SK-N-SH treated with all-trans-retinoic acid at 6 μM for 48 hours (cell line): ENCODE measurements at regions not wholly inside any gene's neighbourhood (a gene's known extent, or its start where the extent isn't known, plus 50 kb on each side); places are given as distances from the start of the nearest gene placed in this dataset.

ENCODE experiments used
- ATAC-seq: fragments of 200-7000 bp; cut with Tn5 transposase; 3 replicates; pipeline ENCODE4 v1.9.1; 2020; ENCODE audit warnings: mild to moderate bottlenecking, moderate library complexity
- ARNTL ChIP-seq: fragments of 450-650 bp; formaldehyde crosslinking; IDR thresholded peaks from 2 replicates; pipeline ENCODE4 v1.5.0; 2020; ENCODE audit warnings: low read depth, mild to moderate bottlenecking, moderate library complexity, borderline replicate concordance
- BACH2 ChIP-seq: fragments of 250-450 bp; sonication (Bioruptor Pico); IDR thresholded peaks from 2 replicates; pipeline ENCODE4 v1.9.0; 2021; ENCODE audit warnings: mild to moderate bottlenecking, borderline replicate concordance
- CSDC2 ChIP-seq: fragments of 250-450 bp; sonication (Bioruptor Pico); IDR thresholded peaks from 2 replicates; pipeline ENCODE4 v1.5.0; 2020; ENCODE audit warnings: mild to moderate bottlenecking, moderate library complexity
- ESRRG ChIP-seq: fragments of 250-450 bp; sonication (Bioruptor Pico); IDR thresholded peaks from 2 replicates; pipeline ENCODE4 v1.6.1; 2021; ENCODE audit warnings: mild to moderate bottlenecking
- GLIS3 ChIP-seq: fragments of 250-450 bp; sonication (Bioruptor Pico); IDR thresholded peaks from 2 replicates; pipeline ENCODE4 v1.5.0; 2020; ENCODE audit warnings: mild to moderate bottlenecking, moderate library complexity
- ISL1 ChIP-seq: fragments of 250-450 bp; sonication (Bioruptor Pico); IDR thresholded peaks from 2 replicates; pipeline ENCODE4 v2.1.2; 2022; ENCODE audit warnings: mild to moderate bottlenecking, moderate library complexity
- OSR1 ChIP-seq: fragments of 250-450 bp; sonication (Bioruptor Pico); IDR thresholded peaks from 2 replicates; pipeline ENCODE4 v1.8.0; 2022; ENCODE audit warnings: moderate library complexity, mild to moderate bottlenecking, inconsistent platforms
- PPARA ChIP-seq: fragments of 250-450 bp; sonication (Bioruptor Pico); IDR thresholded peaks from 2 replicates; pipeline ENCODE4 v1.5.0; 2020; ENCODE audit warnings: mild to moderate bottlenecking, borderline replicate concordance
- RARB ChIP-seq: fragments of 250-450 bp; sonication (Bioruptor Pico); IDR thresholded peaks from 2 replicates; pipeline ENCODE4 v1.8.0; 2021; ENCODE audit warnings: mild to moderate bottlenecking, moderate library complexity
- SNAI2 ChIP-seq: fragments of 250-450 bp; sonication (Bioruptor Pico); IDR thresholded peaks from 2 replicates; pipeline ENCODE4 v1.5.0; 2020; ENCODE audit warnings: mild to moderate bottlenecking, moderate library complexity
- TCF4 ChIP-seq: fragments of 250-450 bp; sonication (Bioruptor Pico); IDR thresholded peaks from 2 replicates; pipeline ENCODE4 v1.8.0; 2021; ENCODE audit warnings: mild to moderate bottlenecking, moderate library complexity, borderline replicate concordance
- TOX ChIP-seq: fragments of 250-450 bp; sonication (Bioruptor Pico); IDR thresholded peaks from 2 replicates; pipeline ENCODE4 v1.8.0; 2021; ENCODE audit warnings: mild to moderate bottlenecking, moderate library complexity, borderline replicate concordance
- ZC3H10 ChIP-seq: fragments of 250-450 bp; sonication (Bioruptor Pico); IDR thresholded peaks from 2 replicates; pipeline ENCODE4 v1.5.1; 2021; ENCODE audit warnings: mild to moderate bottlenecking, moderate library complexity
- ZFP3 ChIP-seq: fragments of 250-450 bp; sonication (Bioruptor Pico); IDR thresholded peaks from 2 replicates; pipeline ENCODE4 v1.5.0; 2020; ENCODE audit warnings: mild to moderate bottlenecking, moderate library complexity
- ZFP30 ChIP-seq: fragments of 450-650 bp; formaldehyde crosslinking; IDR thresholded peaks from 2 replicates; pipeline ENCODE4 v1.5.0; 2022; ENCODE audit warnings: mild to moderate bottlenecking, moderate library complexity
- ZNF565 ChIP-seq: fragments of 450-650 bp; formaldehyde crosslinking; conservative IDR thresholded peaks from 2 replicates; pipeline ENCODE4 v1.5.0; 2020; ENCODE audit warnings: low read depth, mild to moderate bottlenecking, moderate library complexity
- ZNF8 ChIP-seq: fragments of 450-650 bp; formaldehyde crosslinking; IDR thresholded peaks from 2 replicates; pipeline ENCODE4 v1.5.0; 2020; ENCODE audit warnings: mild to moderate bottlenecking, moderate library complexity
- TF ChIP-seq, protein P1 (sequence below): fragments of 250-450 bp; sonication (Bioruptor Pico); IDR thresholded peaks from 2 replicates; pipeline ENCODE4 v1.8.0; 2020; ENCODE audit warnings: mild to moderate bottlenecking, moderate library complexity, borderline replicate concordance
- TF ChIP-seq, protein P2 (sequence below): fragments of 250-450 bp; sonication (Bioruptor Pico); IDR thresholded peaks from 2 replicates; pipeline ENCODE4 v1.8.0; 2021; ENCODE audit warnings: low read depth, mild to moderate bottlenecking, moderate library complexity, borderline replicate concordance
- TF ChIP-seq, protein P3 (sequence below): fragments of 250-450 bp; sonication (Bioruptor Pico); IDR thresholded peaks from 2 replicates; pipeline ENCODE4 v1.5.1; 2021; ENCODE audit warnings: mild to moderate bottlenecking, moderate library complexity
- TF ChIP-seq, protein P4 (sequence below): fragments of 250-450 bp; sonication (Bioruptor Pico); IDR thresholded peaks from 2 replicates; pipeline ENCODE4 v1.5.0; 2020; ENCODE audit warnings: mild to moderate bottlenecking, moderate library complexity
- TF ChIP-seq, protein P5 (sequence below): fragments of 250-450 bp; sonication (Bioruptor Pico); IDR thresholded peaks from 2 replicates; pipeline ENCODE4 v1.5.1; 2020; ENCODE audit warnings: low read depth, mild to moderate bottlenecking, moderate library complexity

DNA sequence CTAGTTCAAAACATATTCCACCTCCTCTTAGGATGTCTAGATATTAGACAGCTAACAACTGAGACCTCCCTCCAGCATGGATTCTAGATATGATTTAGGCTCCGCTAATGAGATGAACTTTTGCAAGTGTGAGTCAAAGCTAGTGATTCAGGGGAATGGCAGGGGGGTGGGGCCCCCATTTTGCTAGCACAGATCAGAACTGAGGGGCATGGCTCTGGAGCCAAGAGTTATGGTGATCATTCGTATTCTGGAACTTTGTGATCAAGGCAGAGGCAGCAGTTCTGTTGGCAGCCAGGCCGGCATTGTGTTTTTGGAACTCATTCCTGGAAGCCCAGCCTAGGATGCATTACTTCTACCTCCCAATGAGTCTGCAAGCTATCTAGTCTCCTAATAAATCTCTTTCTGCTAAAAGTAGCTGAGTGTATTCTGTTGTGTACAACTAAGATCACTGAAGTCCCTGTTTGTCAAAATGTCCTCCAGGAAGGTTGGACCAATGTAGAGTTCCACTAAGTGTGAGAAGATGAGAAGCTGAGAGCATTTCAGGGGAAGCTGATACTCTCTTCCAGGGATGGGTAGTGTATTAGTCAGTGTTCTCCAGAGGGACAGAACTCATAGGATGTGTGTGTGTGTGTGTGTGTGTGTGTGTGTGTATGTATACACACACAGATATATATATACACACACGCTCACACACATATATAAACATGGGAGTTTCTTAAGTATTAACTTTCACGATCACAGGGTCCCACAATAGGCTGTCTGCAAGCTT, 312.7 kb downstream of the TLE3 start:
- TF ChIP-seq OSR1 (no peak), ZFP30 (CRISPR knock-in tag) (no peak), ZC3H10 (CRISPR knock-in tag) (no peak), ARNTL (CRISPR knock-in tag) (no peak), CSDC2 (CRISPR knock-in tag) (no peak)
- TF ChIP-seq, protein P1, sequence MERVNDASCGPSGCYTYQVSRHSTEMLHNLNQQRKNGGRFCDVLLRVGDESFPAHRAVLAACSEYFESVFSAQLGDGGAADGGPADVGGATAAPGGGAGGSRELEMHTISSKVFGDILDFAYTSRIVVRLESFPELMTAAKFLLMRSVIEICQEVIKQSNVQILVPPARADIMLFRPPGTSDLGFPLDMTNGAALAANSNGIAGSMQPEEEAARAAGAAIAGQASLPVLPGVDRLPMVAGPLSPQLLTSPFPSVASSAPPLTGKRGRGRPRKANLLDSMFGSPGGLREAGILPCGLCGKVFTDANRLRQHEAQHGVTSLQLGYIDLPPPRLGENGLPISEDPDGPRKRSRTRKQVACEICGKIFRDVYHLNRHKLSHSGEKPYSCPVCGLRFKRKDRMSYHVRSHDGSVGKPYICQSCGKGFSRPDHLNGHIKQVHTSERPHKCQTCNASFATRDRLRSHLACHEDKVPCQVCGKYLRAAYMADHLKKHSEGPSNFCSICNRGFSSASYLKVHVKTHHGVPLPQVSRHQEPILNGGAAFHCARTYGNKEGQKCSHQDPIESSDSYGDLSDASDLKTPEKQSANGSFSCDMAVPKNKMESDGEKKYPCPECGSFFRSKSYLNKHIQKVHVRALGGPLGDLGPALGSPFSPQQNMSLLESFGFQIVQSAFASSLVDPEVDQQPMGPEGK, result no peak
- ATAC-seq, result peak; percentile 25; the same call in 2 of the 3 replicates

DNA sequence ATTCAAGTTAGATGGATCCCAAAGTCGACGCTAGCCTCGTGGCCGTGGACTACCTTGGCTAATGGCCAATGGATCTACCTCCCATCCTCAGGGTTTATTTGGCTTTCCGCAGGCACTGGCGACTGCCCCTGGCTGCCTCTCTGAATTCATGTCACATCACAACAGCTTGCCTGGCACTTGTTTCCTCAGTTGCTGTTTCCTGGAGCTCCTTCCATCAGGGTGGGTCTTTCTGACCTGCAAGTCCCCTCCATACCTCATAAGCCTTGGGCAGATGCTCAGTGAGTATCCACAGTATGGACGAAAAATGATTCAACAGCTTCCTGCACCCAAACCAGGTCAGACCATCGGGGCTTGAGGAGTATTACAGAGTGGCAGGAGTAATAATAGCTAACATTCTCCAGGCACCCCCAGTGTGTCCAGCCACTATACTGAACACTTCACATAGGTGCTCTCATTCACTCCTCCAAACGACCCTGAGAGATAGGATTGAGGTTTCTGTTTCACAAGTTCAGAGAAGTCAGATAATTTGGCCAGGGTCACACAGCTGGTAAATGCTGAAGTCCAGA, 311.5 kb downstream of the TLE3 start:
- TF ChIP-seq, protein P2, sequence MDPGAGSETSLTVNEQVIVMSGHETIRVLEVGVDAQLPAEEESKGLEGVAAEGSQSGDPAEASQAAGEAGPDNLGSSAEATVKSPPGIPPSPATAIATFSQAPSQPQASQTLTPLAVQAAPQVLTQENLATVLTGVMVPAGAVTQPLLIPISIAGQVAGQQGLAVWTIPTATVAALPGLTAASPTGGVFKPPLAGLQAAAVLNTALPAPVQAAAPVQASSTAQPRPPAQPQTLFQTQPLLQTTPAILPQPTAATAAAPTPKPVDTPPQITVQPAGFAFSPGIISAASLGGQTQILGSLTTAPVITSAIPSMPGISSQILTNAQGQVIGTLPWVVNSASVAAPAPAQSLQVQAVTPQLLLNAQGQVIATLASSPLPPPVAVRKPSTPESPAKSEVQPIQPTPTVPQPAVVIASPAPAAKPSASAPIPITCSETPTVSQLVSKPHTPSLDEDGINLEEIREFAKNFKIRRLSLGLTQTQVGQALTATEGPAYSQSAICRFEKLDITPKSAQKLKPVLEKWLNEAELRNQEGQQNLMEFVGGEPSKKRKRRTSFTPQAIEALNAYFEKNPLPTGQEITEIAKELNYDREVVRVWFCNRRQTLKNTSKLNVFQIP (CRISPR knock-in tag), result no peak
- no peak for TF ChIP-seq TCF4 (CRISPR knock-in tag)
- TF ChIP-seq, protein P3, sequence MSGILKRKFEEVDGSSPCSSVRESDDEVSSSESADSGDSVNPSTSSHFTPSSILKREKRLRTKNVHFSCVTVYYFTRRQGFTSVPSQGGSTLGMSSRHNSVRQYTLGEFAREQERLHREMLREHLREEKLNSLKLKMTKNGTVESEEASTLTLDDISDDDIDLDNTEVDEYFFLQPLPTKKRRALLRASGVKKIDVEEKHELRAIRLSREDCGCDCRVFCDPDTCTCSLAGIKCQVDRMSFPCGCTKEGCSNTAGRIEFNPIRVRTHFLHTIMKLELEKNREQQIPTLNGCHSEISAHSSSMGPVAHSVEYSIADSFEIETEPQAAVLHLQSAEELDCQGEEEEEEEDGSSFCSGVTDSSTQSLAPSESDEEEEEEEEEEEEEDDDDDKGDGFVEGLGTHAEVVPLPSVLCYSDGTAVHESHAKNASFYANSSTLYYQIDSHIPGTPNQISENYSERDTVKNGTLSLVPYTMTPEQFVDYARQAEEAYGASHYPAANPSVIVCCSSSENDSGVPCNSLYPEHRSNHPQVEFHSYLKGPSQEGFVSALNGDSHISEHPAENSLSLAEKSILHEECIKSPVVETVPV (CRISPR knock-in tag), result no peak
- TF ChIP-seq BACH2, result no peak
- no peak for TF ChIP-seq OSR1
- TF ChIP-seq ZFP3 (CRISPR knock-in tag), result no peak
- TF ChIP-seq ESRRG, result no peak
- no peak for TF ChIP-seq SNAI2 (CRISPR knock-in tag)
- TF ChIP-seq, protein P4, sequence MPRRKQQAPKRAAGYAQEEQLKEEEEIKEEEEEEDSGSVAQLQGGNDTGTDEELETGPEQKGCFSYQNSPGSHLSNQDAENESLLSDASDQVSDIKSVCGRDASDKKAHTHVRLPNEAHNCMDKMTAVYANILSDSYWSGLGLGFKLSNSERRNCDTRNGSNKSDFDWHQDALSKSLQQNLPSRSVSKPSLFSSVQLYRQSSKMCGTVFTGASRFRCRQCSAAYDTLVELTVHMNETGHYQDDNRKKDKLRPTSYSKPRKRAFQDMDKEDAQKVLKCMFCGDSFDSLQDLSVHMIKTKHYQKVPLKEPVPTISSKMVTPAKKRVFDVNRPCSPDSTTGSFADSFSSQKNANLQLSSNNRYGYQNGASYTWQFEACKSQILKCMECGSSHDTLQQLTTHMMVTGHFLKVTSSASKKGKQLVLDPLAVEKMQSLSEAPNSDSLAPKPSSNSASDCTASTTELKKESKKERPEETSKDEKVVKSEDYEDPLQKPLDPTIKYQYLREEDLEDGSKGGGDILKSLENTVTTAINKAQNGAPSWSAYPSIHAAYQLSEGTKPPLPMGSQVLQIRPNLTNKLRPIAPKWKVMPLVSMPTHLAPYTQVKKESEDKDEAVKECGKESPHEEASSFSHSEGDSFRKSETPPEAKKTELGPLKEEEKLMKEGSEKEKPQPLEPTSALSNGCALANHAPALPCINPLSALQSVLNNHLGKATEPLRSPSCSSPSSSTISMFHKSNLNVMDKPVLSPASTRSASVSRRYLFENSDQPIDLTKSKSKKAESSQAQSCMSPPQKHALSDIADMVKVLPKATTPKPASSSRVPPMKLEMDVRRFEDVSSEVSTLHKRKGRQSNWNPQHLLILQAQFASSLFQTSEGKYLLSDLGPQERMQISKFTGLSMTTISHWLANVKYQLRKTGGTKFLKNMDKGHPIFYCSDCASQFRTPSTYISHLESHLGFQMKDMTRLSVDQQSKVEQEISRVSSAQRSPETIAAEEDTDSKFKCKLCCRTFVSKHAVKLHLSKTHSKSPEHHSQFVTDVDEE, result no peak
- no peak for TF ChIP-seq ISL1
- no peak for TF ChIP-seq ZNF8 (CRISPR knock-in tag)
- no peak for TF ChIP-seq RARB (CRISPR knock-in tag)
- TF ChIP-seq, protein P5, sequence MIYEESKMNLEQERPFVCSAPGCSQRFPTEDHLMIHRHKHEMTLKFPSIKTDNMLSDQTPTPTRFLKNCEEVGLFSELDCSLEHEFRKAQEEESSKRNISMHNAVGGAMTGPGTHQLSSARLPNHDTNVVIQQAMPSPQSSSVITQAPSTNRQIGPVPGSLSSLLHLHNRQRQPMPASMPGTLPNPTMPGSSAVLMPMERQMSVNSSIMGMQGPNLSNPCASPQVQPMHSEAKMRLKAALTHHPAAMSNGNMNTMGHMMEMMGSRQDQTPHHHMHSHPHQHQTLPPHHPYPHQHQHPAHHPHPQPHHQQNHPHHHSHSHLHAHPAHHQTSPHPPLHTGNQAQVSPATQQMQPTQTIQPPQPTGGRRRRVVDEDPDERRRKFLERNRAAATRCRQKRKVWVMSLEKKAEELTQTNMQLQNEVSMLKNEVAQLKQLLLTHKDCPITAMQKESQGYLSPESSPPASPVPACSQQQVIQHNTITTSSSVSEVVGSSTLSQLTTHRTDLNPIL, result no peak
- TF ChIP-seq, protein P1, result no peak
- TF ChIP-seq, all 23 proteins: peak for 0
- no peak for ATAC-seq

DNA sequence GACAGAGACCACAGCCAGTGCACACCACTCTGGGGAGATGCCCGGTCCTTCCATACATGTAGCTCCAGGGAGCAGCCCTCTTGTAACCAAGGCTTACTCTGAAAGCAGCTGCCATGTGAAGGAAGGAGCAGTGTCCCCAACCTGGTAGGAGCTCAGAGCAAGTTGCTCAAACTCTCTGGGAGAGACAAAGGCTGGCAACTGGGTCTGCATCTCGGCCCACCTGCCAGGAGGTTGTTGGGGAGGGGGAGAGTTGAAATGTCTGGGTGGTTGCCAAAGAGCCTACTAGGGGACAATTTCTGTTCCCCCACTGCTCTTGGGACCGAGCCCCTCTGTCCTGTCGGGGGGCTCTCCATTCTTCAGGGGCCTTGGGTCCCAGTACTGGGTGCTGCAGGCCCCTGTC, 309.9 kb downstream of the TLE3 start:
- ATAC-seq, result no peak
- TF ChIP-seq ZNF565 (CRISPR knock-in tag) (no peak), ARNTL (CRISPR knock-in tag) (no peak), OSR1 (no peak), CSDC2 (CRISPR knock-in tag) (no peak), ZFP3 (CRISPR knock-in tag) (no peak), ISL1 (no peak), PPARA (CRISPR knock-in tag) (no peak), TOX (CRISPR knock-in tag) (no peak), GLIS3 (no peak), RARB (CRISPR knock-in tag) (no peak), TCF4 (CRISPR knock-in tag) (no peak)
- TF ChIP-seq, protein P4, result no peak
